Thymus (tissue), 11 donors: ENCODE measurements at regions not wholly inside any gene's neighbourhood (a gene's known extent, or its start where the extent isn't known, plus 50 kb on each side); places are given as distances from the start of the nearest gene placed in this dataset.
"Not testable (repeated sequence)": the region's sequence is repeated elsewhere in the genome, so short reads cannot be mapped to it uniquely, and the experiment has no call there.

Source experiments
- DNase-seq, 9 donors: peaks; one replicate each; pipeline ENCODE4 v3.0.0-alpha.2; 2013; ENCODE audit warnings: low spot score in 9 of 9, low read depth in 6 of 9, missing footprints in 1 of 9
- H3K27ac ChIP-seq, 2 donors: one replicate each; pipeline ENCODE4 v1.5.1; 2013; ENCODE audit warnings: control low read depth in 1 of 2, low read depth in 1 of 2, low read length in 1 of 2, mild to moderate bottlenecking in 1 of 2, moderate library complexity in 1 of 2
- H3K27me3 ChIP-seq, 2 donors: one replicate each; pipeline ENCODE4 v1.5.1; 2013; ENCODE audit warnings: low read length in 1 of 2; ENCODE audit not compliant: control insufficient read depth in 2 of 2, insufficient read depth in 1 of 2
- H3K36me3 ChIP-seq, 2 donors: one replicate each; pipeline ENCODE4 v1.5.1; 2013; ENCODE audit warnings: low read length in 1 of 2, mild to moderate bottlenecking in 1 of 2, moderate library complexity in 1 of 2; ENCODE audit not compliant: control insufficient read depth in 2 of 2, insufficient read depth in 2 of 2
- H3K4me1 ChIP-seq, 2 donors: one replicate each; pipeline ENCODE4 v1.5.1; 2013; ENCODE audit warnings: low read length in 2 of 2; ENCODE audit not compliant: control insufficient read depth in 2 of 2, insufficient read depth in 2 of 2
- H3K4me3 ChIP-seq, 2 donors: one replicate each; pipeline ENCODE4 v1.5.1; 2013; ENCODE audit warnings: low read length in 2 of 2, control low read depth in 1 of 2, mild to moderate bottlenecking in 1 of 2
- H3K9me3 ChIP-seq, 2 donors: one replicate each; pipeline ENCODE4 v1.5.1; 2013; ENCODE audit warnings: low read length in 1 of 2, mild to moderate bottlenecking in 1 of 2; ENCODE audit not compliant: control insufficient read depth in 2 of 2, insufficient read depth in 1 of 2
- WGBS: extraction: QIAGEN DNeasy Blood & Tissue Kit; methylation state at CpG from one replicate; pipeline ENCODE4 v1.1.7; 2013; 5-methylcytosine and 5-hydroxymethylcytosine counted together
- donor health status: healthy.

- Histone ChIP-seq H3K4me1 (no peaks in the 10 kb centered on the region), H3K9me3 (no peaks in the 10 kb centered on the region), H3K27ac (no peak overlapping the region), H3K36me3 (no peaks in the 10 kb centered on the region), H3K27me3 (no peaks in the 10 kb centered on the region), H3K4me3 (no peak overlapping the region)
- WGBS = 100% methylated on average over 1 of the region's 1 CpG
- no peak for DNase-seq
Observed at GRCh38 chr2:187878112-187878511, 323.9 kb upstream of the TFPI start.

GRCh38 chr2:187879491-187879890, 325.3 kb upstream of the TFPI start:
- H3K36me3 ChIP-seq = no peaks in the 10 kb centered on the region
- no peaks in the 10 kb centered on the region for H3K9me3 ChIP-seq
- no peak overlapping the region for H3K4me3 ChIP-seq
- no peaks in the 10 kb centered on the region for H3K4me1 ChIP-seq
- H3K27ac ChIP-seq = no peak overlapping the region
- 94% methylated on average over 7 of the region's 7 CpGs for WGBS
- no peak for DNase-seq
- H3K27me3 ChIP-seq = no peaks in the 10 kb centered on the region

GRCh38 chr2:187884003-187884402, 329.8 kb upstream of the TFPI start:
- H3K4me3 ChIP-seq = no peak overlapping the region
- H3K36me3 ChIP-seq = no peaks in the 10 kb centered on the region
- no peak overlapping the region for H3K27ac ChIP-seq
- 89% methylated on average over 1 of the region's 1 CpG for WGBS
- H3K9me3 ChIP-seq = no peaks in the 10 kb centered on the region
- no peak for DNase-seq
- H3K4me1 ChIP-seq = no peaks in the 10 kb centered on the region
- H3K27me3 ChIP-seq = no peaks in the 10 kb centered on the region

- no peaks in the 10 kb centered on the region for H3K36me3 ChIP-seq
- H3K27ac ChIP-seq = no peak overlapping the region
- DNase-seq = no peak
- H3K4me3 ChIP-seq = no peak overlapping the region
- H3K27me3 ChIP-seq = no peaks in the 10 kb centered on the region
- H3K9me3 ChIP-seq = no peaks in the 10 kb centered on the region
- WGBS = 88% methylated on average over 2 of the region's 2 CpGs
- H3K4me1 ChIP-seq = no peaks in the 10 kb centered on the region
Observed at GRCh38 chr2:187890690-187891089, 336.5 kb upstream of the TFPI start.

GRCh38 chr2:187900021-187900420, 345.8 kb upstream of the TFPI start:
- H3K27ac ChIP-seq = no peak overlapping the region
- no peak overlapping the region for H3K4me3 ChIP-seq
- H3K27me3 ChIP-seq = no peaks in the 10 kb centered on the region
- no peak for DNase-seq
- H3K4me1 ChIP-seq = no peaks in the 10 kb centered on the region
- H3K36me3 ChIP-seq = no peaks in the 10 kb centered on the region
- no peaks in the 10 kb centered on the region for H3K9me3 ChIP-seq

GRCh38 chr2:187906021-187906420, 351.8 kb upstream of the TFPI start:
- Histone ChIP-seq H3K27ac (no peak overlapping the region), H3K4me1 (no peaks in the 10 kb centered on the region), H3K36me3 (no peaks in the 10 kb centered on the region), H3K4me3 (no peak overlapping the region), H3K27me3 (no peaks in the 10 kb centered on the region), H3K9me3 (no peaks in the 10 kb centered on the region)
- no peak for DNase-seq
- 88% methylated on average over 3 of the region's 3 CpGs for WGBS

GRCh38 chr2:187910922-187911321, 356.7 kb upstream of the TFPI start:
- H3K4me3 ChIP-seq, H3K36me3 ChIP-seq, H3K27me3 ChIP-seq, H3K4me1 ChIP-seq, H3K9me3 ChIP-seq, DNase-seq, H3K27ac ChIP-seq: not testable (repeated sequence)
- no CpG with 5 or more reads among the region's 1 CpG for WGBS

GRCh38 chr2:187912950-187913349, 358.7 kb upstream of the TFPI start:
- H3K4me1 ChIP-seq = no peaks in the 10 kb centered on the region
- no peak overlapping the region for H3K27ac ChIP-seq

GRCh38 chr2:187915810-187916209, 361.6 kb upstream of the TFPI start:
- Histone ChIP-seq H3K9me3 (no peaks in the 10 kb centered on the region), H3K4me1 (no peaks in the 10 kb centered on the region), H3K27me3 (no peaks in the 10 kb centered on the region), H3K27ac (no peak overlapping the region), H3K4me3 (no peak overlapping the region), H3K36me3 (no peaks in the 10 kb centered on the region)
- no peak for DNase-seq
- 93% methylated on average over 4 of the region's 4 CpGs for WGBS

More at GRCh38 chr2:187912950-187913349, 358.7 kb upstream of the TFPI start:
- Histone ChIP-seq H3K36me3 (no peaks in the 10 kb centered on the region), H3K27me3 (no peaks in the 10 kb centered on the region), H3K4me3 (no peak overlapping the region), H3K9me3 (no peaks in the 10 kb centered on the region)
- no peak for DNase-seq

GRCh38 chr2:187916799-187917198, 362.6 kb upstream of the TFPI start:
- 80% methylated on average over 1 of the region's 1 CpG for WGBS
- DNase-seq = no peak
- no peaks in the 10 kb centered on the region for H3K27me3 ChIP-seq
- no peak overlapping the region for H3K27ac ChIP-seq
- H3K9me3 ChIP-seq = no peaks in the 10 kb centered on the region
- H3K36me3 ChIP-seq = no peaks in the 10 kb centered on the region
- no peaks in the 10 kb centered on the region for H3K4me1 ChIP-seq
- no peak overlapping the region for H3K4me3 ChIP-seq
